PFSK-1 (cell line): ENCODE measurements at regions not wholly inside any gene's neighbourhood (a gene's known extent, or its start where the extent isn't known, plus 50 kb on each side); places are given as distances from the start of the nearest gene placed in this dataset.

ENCODE experiments used
- FOXP2 ChIP-seq: optimal IDR thresholded peaks from 2 replicates; pipeline ENCODE3; 2011; ENCODE audit warnings: borderline replicate concordance, control low read depth, inconsistent platforms; ENCODE audit not compliant: insufficient read depth; ENCODE audit errors: extremely low read length, extremely low read depth
- POLR2AphosphoS5 ChIP-seq: IDR thresholded peaks from 2 replicates; pipeline ENCODE4 v1.6.1; 2012; ENCODE audit warnings: low read depth, mild to moderate bottlenecking, control low read depth, low read length, moderate library complexity
- REST ChIP-seq, 2 experiments: IDR thresholded peaks; 2 replicates each; pipeline versions ENCODE4 v1.6.1 to v1.8.0; 2011 to 2012; ENCODE audit warnings: low read depth in 2 of 2, low read length in 2 of 2, control low read depth in 1 of 2, inconsistent platforms in 1 of 2, mild to moderate bottlenecking in 1 of 2, moderate library complexity in 1 of 2; ENCODE audit not compliant: insufficient read depth in 1 of 2
- SIN3A ChIP-seq: IDR thresholded peaks from 2 replicates; pipeline ENCODE4 v1.6.1; 2012; ENCODE audit warnings: mild to moderate bottlenecking, low read length, moderate library complexity, borderline replicate concordance; ENCODE audit not compliant: insufficient read depth
- TAF1 ChIP-seq: IDR thresholded peaks from 2 replicates; pipeline ENCODE4 v1.6.1; 2012; ENCODE audit warnings: low read length, control low read depth, borderline replicate concordance; ENCODE audit not compliant: insufficient read depth

GRCh38 chrX:55159551-55159950 lies 60.6 kb upstream of the PAGE5 start:
- TF ChIP-seq REST (IDR thresholded peaks at IDR 0.05; ENCODE audit: insufficient read depth in 1 of 2, low read depth in 2 of 2, low read length in 2 of 2) (no peak), SIN3A (no peak), TAF1 (no peak), POLR2AphosphoS5 (no peak), FOXP2 (no peak)
